ENCODE measurements at regions not wholly inside any gene's neighbourhood (a gene's known extent, or its start where the extent isn't known, plus 50 kb on each side); places are given as distances from the start of the nearest gene placed in this dataset.

DNA sequence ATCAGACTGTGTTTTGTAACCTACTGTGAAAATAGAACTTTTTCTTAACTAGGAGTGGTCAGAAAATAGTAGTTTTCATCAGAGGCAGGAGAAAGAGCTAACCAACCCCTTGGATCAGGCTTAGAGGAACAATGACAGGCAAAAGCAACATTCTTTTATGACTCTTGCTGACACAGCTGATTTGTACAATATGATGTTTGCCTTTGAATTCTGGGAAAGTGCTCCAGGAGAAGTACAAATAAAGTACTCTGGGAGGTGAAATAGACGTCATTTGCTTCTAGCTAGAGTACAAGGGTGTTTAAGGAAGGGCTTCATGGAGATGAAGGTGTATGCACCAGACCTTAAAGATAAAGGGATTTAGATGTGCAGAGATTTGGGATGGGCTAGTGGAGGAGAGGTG, 75.1 kb upstream of the KIAA1217 start:
- H3K27ac Mint-ChIP-seq = no peak overlapping the region
- TF ChIP-seq, protein P1, sequence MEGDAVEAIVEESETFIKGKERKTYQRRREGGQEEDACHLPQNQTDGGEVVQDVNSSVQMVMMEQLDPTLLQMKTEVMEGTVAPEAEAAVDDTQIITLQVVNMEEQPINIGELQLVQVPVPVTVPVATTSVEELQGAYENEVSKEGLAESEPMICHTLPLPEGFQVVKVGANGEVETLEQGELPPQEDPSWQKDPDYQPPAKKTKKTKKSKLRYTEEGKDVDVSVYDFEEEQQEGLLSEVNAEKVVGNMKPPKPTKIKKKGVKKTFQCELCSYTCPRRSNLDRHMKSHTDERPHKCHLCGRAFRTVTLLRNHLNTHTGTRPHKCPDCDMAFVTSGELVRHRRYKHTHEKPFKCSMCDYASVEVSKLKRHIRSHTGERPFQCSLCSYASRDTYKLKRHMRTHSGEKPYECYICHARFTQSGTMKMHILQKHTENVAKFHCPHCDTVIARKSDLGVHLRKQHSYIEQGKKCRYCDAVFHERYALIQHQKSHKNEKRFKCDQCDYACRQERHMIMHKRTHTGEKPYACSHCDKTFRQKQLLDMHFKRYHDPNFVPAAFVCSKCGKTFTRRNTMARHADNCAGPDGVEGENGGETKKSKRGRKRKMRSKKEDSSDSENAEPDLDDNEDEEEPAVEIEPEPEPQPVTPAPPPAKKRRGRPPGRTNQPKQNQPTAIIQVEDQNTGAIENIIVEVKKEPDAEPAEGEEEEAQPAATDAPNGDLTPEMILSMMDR (conservative IDR thresholded peaks at IDR 0.05) = no peak
- H3K4me3 Mint-ChIP-seq = no peak overlapping the region
- no peaks in the 10 kb centered on the region for H3K9me3 Mint-ChIP-seq
- H3K27me3 Mint-ChIP-seq (ENCODE audit: insufficient read depth) = no peaks in the 10 kb centered on the region
- Histone ChIP-seq H3K4me3 (ENCODE audit: low read length) (no peak overlapping the region), H3K4me1 (ENCODE audit: control insufficient read depth, insufficient read depth, low read length) (no peaks in the 10 kb centered on the region), H3K9ac (ENCODE audit: extremely low read depth, low read length, poor library complexity, severe bottlenecking) (no peak overlapping the region), H3K36me3 (ENCODE audit: control insufficient read depth, insufficient read depth, low read length) (no peaks in the 10 kb centered on the region), H3K27me3 (ENCODE audit: control insufficient read depth, insufficient read depth, low read length, poor library complexity, severe bottlenecking) (no peaks in the 10 kb centered on the region), H3K9me3 (ENCODE audit: control insufficient read depth, low read length) (no peaks in the 10 kb centered on the region), H3K27ac (ENCODE audit: low read depth, low read length) (no peak overlapping the region)
- WGBS, 2 experiments (ENCODE audit: insufficient coverage in 1 of 2, insufficient read length in 1 of 2) = 45 to 53% methylated on average over 1 of the region's 1 CpG
- DNase-seq = no peak
- no peaks in the 10 kb centered on the region for H3K36me3 Mint-ChIP-seq (ENCODE audit: low read depth)
- H3K4me1 Mint-ChIP-seq = peaks cover 4% of the 10 kb centered on the region

DNA sequence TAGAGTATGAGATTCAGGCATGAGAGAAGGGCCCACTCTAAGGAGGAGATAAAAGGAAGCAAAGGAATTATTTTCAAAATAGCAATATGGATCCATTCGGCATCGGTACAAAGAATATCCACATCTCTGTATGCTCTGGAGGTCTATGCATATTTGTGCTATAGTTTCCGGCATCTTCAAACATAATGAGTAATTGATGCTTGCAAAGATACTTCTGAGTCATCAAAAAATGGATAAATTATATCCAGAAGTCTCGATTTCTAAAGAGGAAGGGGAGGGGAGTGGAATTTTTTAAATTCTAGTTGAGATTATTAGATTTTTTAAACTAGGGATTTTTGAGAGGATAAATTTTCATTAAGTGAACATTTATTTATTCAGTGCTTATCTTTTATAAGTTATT, 72.9 kb upstream of the KIAA1217 start:
- Mint-ChIP-seq H3K27me3 (ENCODE audit: insufficient read depth) (no peaks in the 10 kb centered on the region), H3K4me3 (no peak overlapping the region), H3K4me1 (peaks cover 4% of the 10 kb centered on the region), H3K9me3 (peaks cover 8% of the 10 kb centered on the region), H3K27ac (no peak overlapping the region), H3K36me3 (ENCODE audit: low read depth) (no peaks in the 10 kb centered on the region)
- Histone ChIP-seq H3K36me3 (ENCODE audit: control insufficient read depth, insufficient read depth, low read length) (no peaks in the 10 kb centered on the region), H3K4me3 (ENCODE audit: low read length) (no peak overlapping the region), H3K27me3 (ENCODE audit: control insufficient read depth, insufficient read depth, low read length, poor library complexity, severe bottlenecking) (no peaks in the 10 kb centered on the region), H3K4me1 (ENCODE audit: control insufficient read depth, insufficient read depth, low read length) (no peaks in the 10 kb centered on the region), H3K9ac (ENCODE audit: extremely low read depth, low read length, poor library complexity, severe bottlenecking) (no peak overlapping the region), H3K9me3 (ENCODE audit: control insufficient read depth, low read length) (peaks cover 7% of the 10 kb centered on the region), H3K27ac (ENCODE audit: low read depth, low read length) (no peak overlapping the region)
- TF ChIP-seq, protein P1 (conservative IDR thresholded peaks at IDR 0.05) = no peak
- no peak for DNase-seq
- 71 to 82% methylated on average over 4 of the region's 4 CpGs for WGBS, 2 experiments (ENCODE audit: insufficient coverage in 1 of 2, insufficient read length in 1 of 2)

DNA sequence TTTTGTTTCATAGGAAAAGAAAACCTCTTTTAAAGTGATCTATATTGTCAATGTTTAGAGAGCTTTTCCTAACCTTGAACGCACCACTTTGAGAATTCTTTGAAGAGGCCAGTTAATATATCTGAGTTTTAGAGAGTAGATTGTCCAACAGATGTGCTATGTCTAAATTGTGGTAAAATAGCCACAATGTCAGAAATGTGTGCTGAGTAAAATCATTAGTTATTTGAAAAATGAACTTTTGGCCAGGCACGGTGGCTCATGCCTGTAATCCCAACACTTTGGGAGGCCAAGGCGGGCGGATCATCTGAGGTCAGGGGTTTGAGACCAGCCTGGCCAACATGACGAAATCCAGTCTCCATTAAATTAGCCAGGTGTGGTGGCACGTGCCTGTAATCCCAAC, 61.6 kb upstream of the KIAA1217 start:
- no peak overlapping the region for H3K4me3 Mint-ChIP-seq
- Histone ChIP-seq H3K4me1 (ENCODE audit: control insufficient read depth, insufficient read depth, low read length) (no peaks in the 10 kb centered on the region), H3K27ac (ENCODE audit: low read depth, low read length) (no peak overlapping the region), H3K36me3 (ENCODE audit: control insufficient read depth, insufficient read depth, low read length) (no peaks in the 10 kb centered on the region), H3K9me3 (ENCODE audit: control insufficient read depth, low read length) (no peaks in the 10 kb centered on the region), H3K4me3 (ENCODE audit: low read length) (no peak overlapping the region), H3K27me3 (ENCODE audit: control insufficient read depth, insufficient read depth, low read length, poor library complexity, severe bottlenecking) (no peaks in the 10 kb centered on the region), H3K9ac (ENCODE audit: extremely low read depth, low read length, poor library complexity, severe bottlenecking) (no peak overlapping the region)
- no peaks in the 10 kb centered on the region for H3K9me3 Mint-ChIP-seq
- WGBS, 2 experiments (ENCODE audit: insufficient coverage in 1 of 2, insufficient read length in 1 of 2) = 87 to 90% methylated on average over 6 of the region's 6 CpGs
- H3K36me3 Mint-ChIP-seq (ENCODE audit: low read depth) = no peaks in the 10 kb centered on the region
- no peak for DNase-seq
- H3K27me3 Mint-ChIP-seq (ENCODE audit: insufficient read depth) = no peaks in the 10 kb centered on the region
- TF ChIP-seq, protein P1 (conservative IDR thresholded peaks at IDR 0.05) = no peak
- H3K27ac Mint-ChIP-seq = no peak overlapping the region
- no peaks in the 10 kb centered on the region for H3K4me1 Mint-ChIP-seq

Data from endodermal cell (in vitro differentiated cells).